ENCODE measurements at regions not wholly inside any gene's neighbourhood (a gene's known extent, or its start where the extent isn't known, plus 50 kb on each side); places are given as distances from the start of the nearest gene placed in this dataset.

GRCh38 chr22:49429066-49429465 lies 398.6 kb downstream of the BRD1 start:
- TF ChIP-seq NFE2L2 (IDR thresholded peaks at IDR 0.05; ENCODE audit: low read length) (no peak), NCOA1 (CRISPR knock-in tag; IDR thresholded peaks at IDR 0.05) (no peak), ZNF24 (IDR thresholded peaks at IDR 0.05) (no peak), BRF2 (CRISPR knock-in tag; IDR thresholded peaks at IDR 0.05) (no peak), SNRNP70 (IDR thresholded peaks at IDR 0.05; ENCODE audit: low read depth, low read length) (no peak), ATF1 (CRISPR knock-in tag; IDR thresholded peaks at IDR 0.05) (no peak)

Measured in HepG2 (cell line).